GM19240 (cell line): ENCODE measurements at regions not wholly inside any gene's neighbourhood (a gene's known extent, or its start where the extent isn't known, plus 50 kb on each side); places are given as distances from the start of the nearest gene placed in this dataset.

Experiments
- DNase-seq: peaks from one replicate; pipeline ENCODE4 v3.0.0; 2011; ENCODE audit warnings: low spot score; ENCODE audit not compliant: insufficient read length

DNA sequence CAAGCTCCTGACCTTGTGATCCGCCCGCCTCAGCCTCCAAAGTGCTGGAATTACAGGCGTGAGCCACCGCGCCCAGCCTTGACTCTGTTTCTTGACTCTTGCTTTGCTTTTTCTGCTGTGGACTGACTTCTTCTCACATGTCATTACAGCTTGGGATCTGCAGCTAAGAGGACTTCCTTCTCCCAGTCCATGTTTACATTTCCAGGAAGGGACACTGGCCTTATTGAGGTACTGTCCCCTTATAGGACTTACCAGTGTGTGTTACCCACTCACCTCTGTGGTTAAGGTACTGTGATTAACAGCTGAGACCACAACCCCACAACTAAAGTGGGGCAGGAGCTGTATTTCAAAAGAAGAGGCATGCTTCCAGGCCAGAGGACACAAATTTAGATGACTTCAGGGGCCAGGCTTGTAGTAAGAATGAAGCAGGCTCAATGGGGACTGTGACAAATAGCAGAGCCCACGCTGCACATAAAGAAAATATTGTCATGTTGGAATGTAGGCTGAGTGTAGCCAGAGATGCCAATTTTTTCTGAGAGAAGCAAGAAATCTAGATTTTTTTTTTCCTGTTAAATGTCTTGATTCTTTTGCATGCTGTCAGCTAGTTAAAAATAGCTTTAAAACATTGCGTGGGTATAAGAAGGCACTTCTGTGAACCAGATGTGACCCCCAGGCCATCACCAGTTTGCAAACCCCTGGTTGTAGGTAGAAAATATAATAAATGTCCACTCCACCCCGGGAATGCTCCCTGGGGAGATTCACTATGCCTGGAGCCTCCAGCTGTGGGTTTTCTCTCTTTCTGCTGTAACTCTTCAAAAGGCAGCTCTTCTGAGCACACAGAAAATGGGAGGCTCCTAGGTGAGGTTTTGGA is 75.0 kb downstream of the PTPDC1 start:
- no peak for DNase-seq

DNA sequence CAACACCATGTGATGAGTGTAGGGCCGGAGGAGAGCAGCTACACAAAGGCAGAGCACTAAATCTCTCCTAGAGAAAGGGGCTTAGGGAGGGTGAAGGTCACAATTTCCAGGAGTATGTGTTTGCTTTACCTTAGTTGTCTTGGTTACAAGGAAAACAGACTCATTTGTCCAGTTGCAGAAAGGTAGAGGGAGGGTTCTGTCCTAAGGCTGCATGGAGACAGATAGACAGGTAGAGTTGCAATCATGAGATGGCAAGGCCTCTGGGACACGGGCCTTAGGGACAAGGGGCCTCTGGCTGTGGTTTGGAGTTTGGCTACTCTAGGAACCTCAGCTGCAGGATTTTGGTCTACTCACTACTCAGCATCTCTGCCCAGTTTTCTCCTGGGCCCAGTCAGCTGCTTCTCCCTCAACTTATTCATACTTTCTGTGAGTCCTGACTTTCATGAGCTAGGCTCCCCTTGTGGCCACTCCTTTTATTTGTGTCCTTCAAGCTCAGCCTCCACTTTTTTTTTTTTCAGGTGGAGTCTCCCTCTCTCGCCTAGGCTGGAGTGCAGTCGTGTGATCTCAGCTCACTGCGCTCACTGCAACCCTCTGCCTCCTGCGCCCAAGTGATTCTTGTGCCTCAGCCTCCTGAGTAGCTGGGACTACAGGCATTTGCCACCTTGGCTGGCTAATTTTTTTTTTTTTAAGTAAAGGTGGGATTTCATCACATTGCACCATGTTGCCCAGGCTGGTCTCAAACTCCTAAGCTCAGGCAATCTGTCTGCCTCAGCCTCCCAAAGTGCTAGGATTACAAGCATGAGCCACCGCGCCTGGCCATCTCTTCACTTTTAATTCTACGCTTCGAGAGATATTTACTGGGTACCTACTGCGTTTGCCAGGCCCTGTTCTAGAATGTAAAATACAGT is 76.6 kb downstream of the PTPDC1 start:
- no peak for DNase-seq

DNA sequence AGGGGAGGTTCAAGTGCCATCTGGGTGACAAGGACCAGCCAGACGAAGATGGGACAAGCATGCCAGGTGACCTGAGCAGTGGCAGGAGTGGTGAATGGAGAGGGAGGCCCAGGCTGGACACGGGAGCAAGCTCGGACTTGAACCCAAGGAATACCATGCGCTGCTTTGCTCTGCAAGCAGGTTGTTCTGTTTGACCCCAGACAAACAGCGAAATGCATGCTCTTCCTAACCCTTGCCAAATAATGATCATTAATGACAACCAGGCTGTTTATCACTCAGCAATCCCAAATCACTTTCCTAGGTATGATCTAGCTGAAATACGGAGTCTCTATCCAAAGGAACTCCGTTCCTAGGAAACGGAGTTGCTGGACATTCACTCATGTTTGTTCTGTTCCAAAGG is 77.4 kb downstream of the PTPDC1 start:
- no peak for DNase-seq

DNA sequence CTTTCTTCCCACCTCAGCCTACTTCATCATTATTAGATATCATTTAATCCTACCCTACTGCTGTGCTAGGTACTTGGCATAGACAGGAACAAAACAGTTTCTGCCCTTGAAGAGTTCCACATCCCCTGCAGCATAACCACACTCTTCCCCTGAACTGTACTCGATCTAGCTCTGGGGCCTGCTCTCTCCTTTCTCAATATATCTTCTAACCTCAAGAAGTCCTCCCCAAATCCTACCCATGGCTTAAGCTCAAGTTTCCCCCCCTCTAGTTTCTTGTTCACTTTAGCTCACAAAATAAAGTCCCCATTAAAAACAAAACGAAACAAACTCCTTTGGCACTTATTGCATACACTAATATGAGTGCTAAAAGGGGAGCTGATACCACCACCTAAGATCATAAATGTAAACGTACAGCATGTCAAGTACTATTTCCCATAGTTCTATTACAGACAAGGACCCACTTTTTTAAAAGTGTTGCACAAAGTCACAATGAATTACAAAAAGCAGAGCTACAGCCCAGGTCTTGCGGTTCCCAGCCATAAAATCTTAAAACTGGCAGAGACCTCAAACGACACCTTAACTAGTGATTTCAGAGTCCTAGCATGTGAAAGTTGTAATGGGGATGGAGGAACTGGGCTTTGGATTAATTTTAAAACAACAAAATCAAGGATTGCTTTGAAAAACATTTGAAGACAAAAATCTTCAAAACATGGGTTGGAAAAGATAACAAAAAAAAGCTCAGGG is 80.7 kb downstream of the PTPDC1 start:
- no peak for DNase-seq

DNA sequence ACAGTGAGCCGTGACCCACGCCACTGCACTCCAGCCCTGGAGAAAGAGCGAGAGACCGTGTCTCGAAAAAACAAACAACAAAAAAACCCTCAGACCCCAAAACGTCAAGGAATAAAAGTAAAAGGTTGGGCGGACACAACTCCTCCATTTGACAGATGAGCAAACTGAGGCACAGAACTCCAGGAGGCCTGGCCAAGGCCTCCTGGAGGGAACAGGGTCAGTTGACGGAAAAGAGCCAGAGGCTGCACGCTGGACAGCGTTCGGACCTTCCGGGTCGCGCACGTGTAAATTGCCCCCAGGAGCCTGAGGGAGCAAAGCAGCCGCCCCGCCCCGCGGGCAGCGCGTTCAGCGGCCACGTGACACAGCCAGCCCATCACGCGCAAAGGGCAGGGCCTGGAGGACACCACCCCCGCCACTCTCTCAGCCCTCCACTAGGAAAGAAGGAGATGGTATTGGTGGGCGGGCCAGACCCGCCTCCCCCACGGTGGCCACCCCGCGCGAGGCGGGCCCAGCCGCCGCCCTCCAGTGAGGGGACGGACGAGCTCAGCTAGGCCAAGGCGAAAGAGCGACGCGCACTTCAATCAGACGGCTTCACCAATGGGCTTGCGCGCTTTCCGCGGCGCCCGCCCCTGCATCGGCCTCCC is 81.5 kb downstream of the PTPDC1 start:
- DNase-seq, result peak; percentile 92

DNA sequence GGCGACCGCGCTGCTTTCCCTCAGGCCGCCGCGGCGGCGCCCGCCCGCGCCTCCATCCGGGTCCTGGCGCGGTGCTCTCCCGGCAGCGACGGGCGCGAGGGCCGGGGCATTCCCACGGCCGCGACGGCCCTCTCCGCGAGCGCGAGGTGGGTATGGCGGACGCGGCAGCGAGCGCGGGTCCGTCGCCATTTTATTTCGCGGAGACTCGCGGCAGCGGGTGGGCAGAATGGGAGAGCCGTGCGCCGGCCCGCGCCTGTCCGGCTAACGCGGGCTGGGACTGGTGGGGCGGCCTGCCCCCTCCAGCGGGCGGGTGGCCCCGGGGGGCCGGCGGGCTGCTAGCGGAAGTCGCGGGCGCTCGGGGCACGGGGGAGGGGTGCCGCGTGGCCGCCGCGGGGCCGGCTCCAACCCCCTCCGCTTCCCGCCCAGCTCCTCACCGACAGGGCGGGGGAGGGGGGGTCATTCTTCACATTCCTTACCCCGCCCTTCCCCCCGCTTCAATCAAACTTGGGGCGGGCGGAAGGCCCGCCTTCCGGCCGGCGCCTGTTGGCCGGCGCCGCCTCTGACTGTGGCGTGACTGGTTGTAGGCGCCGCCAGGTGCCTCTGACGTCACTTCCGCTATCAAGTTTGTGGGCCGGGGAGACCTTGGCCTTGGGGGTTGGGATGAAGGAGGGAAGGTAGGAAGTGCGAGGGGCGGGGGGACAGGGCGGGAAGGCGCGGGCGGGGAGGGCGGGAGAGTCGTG is 82.1 kb downstream of the PTPDC1 start:
- DNase-seq, result peak; percentile 68

DNA sequence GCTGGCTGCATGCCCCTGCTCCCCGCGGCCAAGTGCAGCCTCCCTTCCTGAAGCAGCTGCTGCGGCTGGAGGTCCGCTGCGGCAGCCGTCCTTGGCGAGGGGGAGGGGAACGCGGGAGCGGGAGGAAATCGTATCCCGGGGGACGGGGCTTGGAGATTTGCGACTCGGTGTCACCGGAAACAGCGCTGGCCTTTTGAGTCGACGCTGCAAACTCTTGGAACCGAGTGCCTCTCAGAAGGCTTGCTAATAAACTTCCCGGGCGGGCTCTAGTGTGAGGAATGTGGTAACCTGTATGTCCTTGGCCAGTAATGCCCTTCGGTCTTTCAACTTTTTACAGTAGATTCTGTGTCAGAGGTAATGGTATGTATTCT is 82.7 kb downstream of the PTPDC1 start:
- DNase-seq, result no peak

DNA sequence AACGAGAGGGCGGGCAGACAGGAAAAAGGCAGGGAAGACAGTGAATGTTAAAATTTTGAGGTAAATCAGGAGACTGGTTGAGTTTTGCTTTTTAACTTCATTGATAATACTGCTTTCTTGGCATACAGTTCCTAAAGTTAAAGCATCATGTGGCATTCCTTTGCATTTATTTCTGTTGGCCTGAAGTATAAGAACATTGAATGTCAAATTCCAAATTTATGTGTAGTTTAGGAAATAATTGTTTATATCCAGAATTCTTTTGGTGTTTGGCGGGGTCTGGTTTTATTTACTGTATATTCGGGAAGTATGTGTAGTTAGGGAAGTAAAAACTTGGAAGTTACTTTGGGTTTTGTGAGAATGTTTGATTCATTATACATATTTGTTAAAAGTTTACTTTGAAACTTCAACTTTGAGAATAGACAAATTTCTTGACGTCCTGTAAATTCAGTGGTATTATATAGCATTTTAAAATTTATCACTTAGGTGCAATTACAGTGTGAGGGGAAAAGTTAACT is 83.2 kb downstream of the PTPDC1 start:
- no peak for DNase-seq

DNA sequence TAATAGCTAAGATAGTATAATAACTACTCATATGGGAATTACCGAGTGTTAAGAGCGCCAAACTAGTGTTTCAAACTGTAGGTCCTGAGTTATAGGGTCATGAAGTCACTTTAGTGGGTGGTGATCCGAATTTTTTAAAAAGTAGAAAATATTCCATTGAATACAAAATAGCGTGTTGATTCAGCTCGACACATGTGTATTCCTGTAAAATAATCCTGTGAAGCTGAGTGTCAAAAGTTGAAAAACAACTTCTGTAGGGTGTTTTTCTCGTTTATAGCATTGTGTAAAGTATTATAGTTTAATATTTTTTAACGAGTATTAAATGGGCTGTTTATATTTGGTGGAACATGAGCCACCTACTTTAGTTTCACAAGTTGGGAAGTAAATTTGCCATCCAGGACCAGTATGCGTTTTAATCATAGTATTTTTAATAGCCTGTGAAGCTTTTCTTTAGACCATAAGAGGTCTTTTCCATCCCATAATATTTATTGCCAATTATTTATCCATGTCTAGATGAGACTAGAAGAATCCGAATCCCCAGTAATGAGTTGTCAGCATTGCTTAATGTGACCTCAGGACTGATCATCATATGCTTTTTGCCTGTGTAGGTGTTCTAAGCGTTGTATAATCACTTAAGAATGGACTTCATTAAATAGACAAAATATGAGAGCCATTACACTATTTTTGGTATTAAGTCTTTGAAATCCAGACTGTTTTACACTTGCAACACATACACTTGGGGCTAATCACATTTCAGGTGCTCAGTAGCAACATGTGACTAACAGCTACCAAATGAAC is 84.1 kb downstream of the PTPDC1 start:
- DNase-seq, result no peak

DNA sequence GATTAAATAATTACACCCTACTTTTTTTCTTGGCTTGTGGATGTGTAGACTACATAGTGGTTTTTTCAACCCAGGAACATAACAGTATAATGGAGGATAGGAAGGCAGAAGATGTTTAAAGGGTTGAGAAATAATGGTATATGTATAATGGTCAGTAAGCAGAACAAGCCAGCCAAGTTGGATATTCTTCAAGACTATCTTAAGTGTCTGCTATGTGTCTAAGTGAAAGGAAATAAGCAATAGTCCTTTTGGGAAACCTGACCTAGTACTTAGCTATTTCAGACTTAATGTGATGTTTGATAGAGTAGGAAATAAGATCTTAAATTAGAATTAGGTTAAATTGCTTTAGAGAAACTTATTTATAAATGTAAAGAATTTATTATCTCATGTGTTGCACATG is 85.7 kb downstream of the PTPDC1 start:
- no peak for DNase-seq

DNA sequence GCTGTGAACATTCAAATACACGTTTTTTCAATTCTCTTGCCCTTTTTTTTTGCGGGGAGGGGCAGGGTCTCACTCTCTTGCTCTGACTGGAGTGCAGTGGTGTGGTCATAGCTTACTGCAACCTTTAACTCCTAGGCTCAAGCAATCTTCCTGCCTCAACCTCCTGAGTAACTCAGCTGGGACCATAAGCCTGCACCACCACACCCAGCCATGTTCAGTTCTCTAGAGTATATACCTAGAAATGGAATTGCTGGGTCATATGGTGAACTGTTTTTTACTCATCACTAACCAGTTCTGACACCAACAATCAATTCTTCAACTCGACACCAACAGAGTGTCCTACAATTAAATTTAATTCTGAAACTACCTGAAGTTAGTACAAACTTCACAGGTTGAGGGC is 85.5 kb upstream of the ZNF169 start:
- DNase-seq, result no peak

DNA sequence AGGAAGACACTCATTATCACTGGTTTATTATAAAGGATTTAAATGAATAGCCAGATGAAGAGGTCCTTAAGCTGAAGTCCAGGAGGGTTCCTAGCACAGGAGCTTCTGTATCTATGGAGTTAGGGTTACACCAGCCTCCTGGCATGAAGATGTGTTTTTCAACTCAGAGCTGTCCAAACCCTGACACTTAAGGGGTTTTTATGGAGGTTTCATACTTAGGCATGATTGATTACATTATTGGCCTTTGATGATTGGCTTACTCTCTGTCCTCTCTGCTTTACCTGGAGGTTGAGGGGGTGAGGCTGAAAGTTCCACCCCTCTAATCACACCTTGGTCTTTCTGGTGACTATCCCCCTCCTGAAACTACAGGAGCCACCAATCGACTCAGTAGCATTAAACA is 84.9 kb upstream of the ZNF169 start:
- DNase-seq, result no peak

DNA sequence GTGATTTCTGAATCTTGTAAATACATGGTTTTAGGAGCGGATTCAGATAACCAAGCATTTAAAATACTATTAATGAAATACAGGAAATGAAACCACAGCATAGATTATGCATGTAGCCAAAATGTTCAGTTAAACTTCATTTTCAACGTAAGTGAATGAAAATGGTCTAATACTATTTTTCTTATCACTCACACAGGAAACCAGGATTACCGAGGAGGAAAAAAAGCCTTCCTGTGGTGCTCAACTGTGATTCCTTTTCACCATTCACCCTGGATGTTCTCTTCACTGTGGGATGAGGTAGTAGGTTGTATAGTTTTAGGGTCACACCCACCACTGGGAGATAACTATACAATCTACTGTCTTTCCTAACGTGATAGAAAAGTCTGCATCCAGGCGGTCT is 83.4 kb upstream of the ZNF169 start:
- DNase-seq, result no peak

DNA sequence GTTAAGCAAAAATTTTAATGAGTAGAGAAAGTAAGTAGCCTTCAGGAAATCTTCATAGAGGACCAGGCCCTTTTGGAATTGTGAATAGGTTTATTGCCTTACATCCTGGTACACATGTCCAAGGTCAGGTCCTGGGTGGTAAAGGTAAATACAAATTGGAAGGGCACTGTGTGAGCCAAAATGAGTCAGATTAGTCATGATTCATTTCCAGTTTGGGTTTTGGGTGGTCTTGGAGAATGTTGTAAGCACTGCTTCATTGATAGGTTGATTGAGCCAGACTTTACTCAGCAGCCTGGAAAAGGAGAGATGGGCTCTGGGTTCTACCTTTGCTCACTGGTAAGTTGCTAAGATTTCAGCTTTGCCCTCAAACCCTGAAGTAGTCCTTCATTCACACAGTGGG is 82.5 kb upstream of the ZNF169 start:
- DNase-seq, result no peak

DNA sequence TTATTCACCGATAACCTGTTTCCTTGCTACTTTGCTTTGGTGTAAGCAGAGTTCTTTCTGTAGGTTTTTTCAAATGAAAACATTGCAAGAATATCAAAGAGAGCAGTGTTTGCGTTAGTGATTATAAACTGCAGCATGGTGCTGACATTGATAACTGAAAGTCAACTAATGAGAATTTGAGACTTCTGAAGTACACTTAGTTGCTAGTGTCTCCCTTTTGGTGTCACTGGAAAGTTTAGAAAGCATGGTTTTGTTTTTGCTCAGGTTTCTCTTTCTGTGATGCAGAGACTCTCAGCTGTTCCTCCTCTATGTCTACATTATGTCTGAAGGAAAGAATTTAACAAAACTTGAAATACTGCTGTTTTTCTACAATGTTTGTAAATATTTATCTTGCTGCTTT is 80.2 kb upstream of the ZNF169 start:
- DNase-seq, result peak; percentile 19

DNA sequence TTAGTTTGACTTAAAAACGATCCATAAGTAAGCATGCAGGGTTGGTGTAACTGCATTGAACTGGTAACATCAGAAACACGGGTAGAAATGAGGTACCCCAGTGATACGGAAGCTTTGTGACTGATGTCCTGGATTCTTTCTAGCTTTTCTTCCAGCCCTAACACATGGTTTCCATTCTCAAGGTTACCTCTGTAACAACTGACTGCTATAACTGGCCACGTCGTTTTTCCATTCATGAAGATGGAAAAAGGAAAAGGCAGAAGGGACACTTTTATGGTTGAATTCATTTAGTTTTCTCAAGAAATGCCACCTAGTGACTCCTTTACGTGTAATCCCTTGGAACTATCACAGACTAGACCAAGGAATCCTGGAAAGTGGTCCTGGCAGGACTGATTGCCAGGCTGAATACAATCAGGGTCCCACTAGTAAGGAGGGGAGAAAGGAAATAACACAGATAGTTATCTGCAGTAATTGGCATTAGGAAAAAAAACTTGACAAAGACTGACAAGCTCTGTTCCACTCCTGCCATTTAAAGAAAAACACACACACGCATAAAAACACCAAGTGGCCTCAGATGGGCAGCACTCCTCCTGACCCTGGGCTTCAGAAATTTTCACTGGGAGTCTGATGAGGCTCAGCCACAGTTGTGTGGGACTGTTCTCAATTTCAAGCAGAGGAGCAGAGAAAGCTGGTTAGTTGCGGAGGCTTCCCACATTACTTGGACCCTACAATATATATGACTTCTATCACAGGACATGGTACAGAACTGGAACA is 77.5 kb upstream of the ZNF169 start:
- no peak for DNase-seq

DNA sequence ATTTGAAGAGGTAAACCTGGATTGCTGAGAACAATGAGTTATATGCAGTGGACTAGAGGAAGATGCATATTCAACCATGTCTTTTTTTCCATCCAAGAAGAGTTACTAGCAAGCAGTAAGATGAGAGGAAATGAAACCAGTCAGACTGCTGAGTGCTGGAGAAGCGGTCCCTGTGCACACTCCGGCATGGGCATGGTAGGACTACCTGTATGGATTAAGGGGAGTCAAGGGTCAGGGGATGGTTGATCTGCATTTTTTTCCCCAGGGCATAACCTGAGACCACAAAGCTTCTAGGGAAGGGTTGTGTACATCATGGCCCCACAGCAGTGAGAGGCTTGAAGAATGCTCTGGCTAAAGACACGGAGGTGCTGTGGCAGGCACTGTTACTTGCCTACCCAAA is 76.6 kb upstream of the ZNF169 start:
- DNase-seq, result no peak

DNA sequence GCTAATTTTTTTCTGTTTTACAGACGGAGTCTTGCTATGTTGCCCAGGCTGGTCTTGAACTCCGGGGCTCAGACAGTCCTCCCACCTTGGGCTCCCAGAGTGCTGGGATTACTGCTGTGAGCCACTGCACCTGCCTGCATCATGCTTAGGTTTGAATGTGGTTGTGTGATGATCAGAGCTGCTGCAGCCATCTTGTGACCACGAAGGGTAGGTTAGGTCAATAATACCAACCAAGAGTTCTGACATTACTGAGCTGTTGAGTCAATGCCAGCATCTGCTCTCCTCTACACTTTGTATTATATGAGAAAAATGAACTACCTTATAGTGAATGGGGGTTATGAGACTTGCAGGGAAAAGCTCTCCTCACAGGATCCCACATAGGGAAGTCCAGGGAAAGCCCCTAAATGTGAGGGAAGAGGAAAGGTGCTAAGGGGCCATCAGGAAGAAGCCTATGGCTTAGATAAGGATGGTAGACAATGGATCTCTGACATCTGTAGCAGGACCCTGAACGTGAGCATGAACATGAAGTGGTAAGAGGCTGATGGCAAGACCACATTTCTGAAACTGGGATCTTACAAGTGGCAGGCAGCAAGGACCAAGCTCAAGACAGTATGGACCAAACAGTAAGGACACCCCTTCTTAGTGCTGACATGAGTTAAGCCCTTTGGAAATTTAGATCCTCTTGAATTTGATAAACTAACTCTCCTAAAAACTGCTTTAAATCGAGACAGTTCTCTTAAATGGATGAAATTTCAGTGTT is 75.7 kb upstream of the ZNF169 start:
- DNase-seq, result no peak
